H1 (cell line): ENCODE measurements at regions not wholly inside any gene's neighbourhood (a gene's known extent, or its start where the extent isn't known, plus 50 kb on each side); places are given as distances from the start of the nearest gene placed in this dataset.

Experiments used
- CTCF ChIA-PET: fragments of 300-600 bp; sonication (Branson Sonifier 250); formaldehyde crosslinking; loops from one replicate; lab custom pipeline; 2021; ENCODE audit not compliant: partially characterized antibody; lab: Charles Lee
- POLR2A ChIA-PET: fragments of 300-600 bp; sonication (Branson Sonifier 250); formaldehyde crosslinking; loops from one replicate; lab custom pipeline; 2021; ENCODE audit warnings: inconsistent platforms; ENCODE audit not compliant: partially characterized antibody; lab: Charles Lee
- DNase-seq, 2 experiments: peaks; one replicate each; pipeline versions ENCODE4 v3.0.0 to v3.0.0-alpha.2; 2010 to 2022; ENCODE audit warnings: low spot score in 2 of 2, low read depth in 1 of 2, mixed read lengths in 1 of 2
- FAIRE-seq: peaks from 2 replicates; lab custom pipeline; 2011; peaks lifted over from hg19 to GRCh38; lab: Jason Lieb, UNC
- H2AFZ ChIP-seq: 2 replicates; pipeline ENCODE4 v1.8.1; 2012; ENCODE audit warnings: low read length, inconsistent platforms
- H2AK5ac ChIP-seq: 2 replicates; pipeline ENCODE4 v1.6.1; 2013; ENCODE audit warnings: low read depth, low read length
- H2BK120ac ChIP-seq: replicated peaks from 2 replicates; pipeline ENCODE3; 2013; ENCODE audit warnings: low read depth, low read length, inconsistent platforms
- H2BK12ac ChIP-seq: 2 replicates; pipeline ENCODE4 v1.6.1; 2013; ENCODE audit warnings: low read depth, low read length
- H2BK15ac ChIP-seq: 2 replicates; pipeline ENCODE4 v1.6.1; 2013; ENCODE audit warnings: low read length
- H2BK20ac ChIP-seq: 2 replicates; pipeline ENCODE4 v1.6.1; 2013; ENCODE audit warnings: low read length
- H2BK5ac ChIP-seq: 2 replicates; pipeline ENCODE4 v1.6.1; 2013; ENCODE audit warnings: low read depth, low read length
- H3K14ac ChIP-seq: 2 replicates; pipeline ENCODE4 v1.6.1; 2013; ENCODE audit warnings: inconsistent platforms; ENCODE audit not compliant: insufficient read length
- H3K18ac ChIP-seq: 2 replicates; pipeline ENCODE4 v1.6.1; 2013; ENCODE audit warnings: low read length; ENCODE audit errors: extremely low read depth
- H3K23ac ChIP-seq: 2 replicates; pipeline ENCODE4 v1.6.1; 2013; ENCODE audit warnings: inconsistent platforms; ENCODE audit not compliant: insufficient read length
- H3K23me2 ChIP-seq: 2 replicates; pipeline ENCODE4 v1.6.1; 2013; ENCODE audit warnings: low read depth, low read length
- H3K27ac ChIP-seq: 2 replicates; pipeline ENCODE4 v1.6.1; 2011; ENCODE audit warnings: low read depth, low read length, inconsistent platforms
- H3K27me3 ChIP-seq, 4 experiments: replicated peaks in 1 of 4; 1 replicate in 1 of 4; 2 replicates in 3 of 4; pipeline versions ENCODE4 v1.6.1 to v1.8.1; 2011 to 2013; ENCODE audit warnings: low read length in 3 of 4, mild to moderate bottlenecking in 3 of 4, inconsistent platforms in 2 of 4, mixed read lengths in 2 of 4, moderate library complexity in 1 of 4; ENCODE audit not compliant: control insufficient read depth in 3 of 4, insufficient read depth in 3 of 4; ENCODE audit errors: extremely low read depth in 1 of 4
- H3K36me3 ChIP-seq, 4 experiments: 2 replicates each; pipeline versions ENCODE4 v1.6.1 to v1.8.1; 2011 to 2013; ENCODE audit warnings: mild to moderate bottlenecking in 4 of 4, low read length in 3 of 4, moderate library complexity in 2 of 4, control low read depth in 1 of 4, inconsistent platforms in 1 of 4; ENCODE audit not compliant: insufficient read depth in 4 of 4, control insufficient read depth in 2 of 4
- H3K4ac ChIP-seq: replicated peaks from 2 replicates; pipeline ENCODE3; 2013; ENCODE audit warnings: low read length, low read depth, mixed read lengths, inconsistent platforms; ENCODE audit not compliant: insufficient read length
- H3K4me1 ChIP-seq, 4 experiments: replicated peaks in 1 of 4; 1 replicate in 1 of 4; 2 replicates in 3 of 4; pipeline versions ENCODE4 v1.6.1 to v1.8.1; 2011 to 2013; ENCODE audit warnings: low read length in 3 of 4, inconsistent platforms in 2 of 4, mixed read lengths in 1 of 4; ENCODE audit not compliant: insufficient read depth in 4 of 4, control insufficient read depth in 3 of 4
- H3K4me2 ChIP-seq, 2 experiments: 2 replicates each; pipeline versions ENCODE4 v1.6.1 to v1.8.1; 2011 to 2013; ENCODE audit warnings: low read depth in 2 of 2, low read length in 2 of 2, control low read depth in 1 of 2, inconsistent platforms in 1 of 2, mild to moderate bottlenecking in 1 of 2; ENCODE audit not compliant: insufficient read depth in 1 of 2
- H3K4me3 ChIP-seq, 4 experiments: fragments of 200-600, 300-600 bp in 1 of 4; sonication (generic), shearing (Covaris generic), sonication (Bioruptor Twin) in 1 of 4; 2 replicates each; pipeline versions ENCODE4 v1.5.1 to v1.8.1; 2011 to 2016; ENCODE audit warnings: low read length in 4 of 4, low read depth in 3 of 4, control low read depth in 2 of 4, inconsistent platforms in 2 of 4, mild to moderate bottlenecking in 2 of 4, mixed read lengths in 1 of 4, moderate library complexity in 1 of 4; ENCODE audit not compliant: insufficient read depth in 2 of 4; ENCODE audit errors: extremely low read depth in 1 of 4
- H3K56ac ChIP-seq: replicated peaks from 2 replicates; pipeline ENCODE3; 2013; ENCODE audit warnings: low read depth, mild to moderate bottlenecking, mixed read lengths, low read length, inconsistent platforms; ENCODE audit not compliant: insufficient read length
- H3K79me1 ChIP-seq: 2 replicates; pipeline ENCODE4 v1.6.1; 2013; ENCODE audit warnings: low read depth, low read length, control low read depth
- H3K79me2 ChIP-seq, 2 experiments: 2 replicates each; pipeline versions ENCODE4 v1.6.1 to v1.8.1; 2012 to 2013; ENCODE audit warnings: low read length in 2 of 2, mild to moderate bottlenecking in 2 of 2, inconsistent platforms in 1 of 2; ENCODE audit not compliant: insufficient read depth in 2 of 2, control insufficient read depth in 1 of 2
- H3K9ac ChIP-seq, 4 experiments: replicated peaks in 1 of 4; 1 replicate in 1 of 4; 2 replicates in 3 of 4; pipeline versions ENCODE4 v1.6.1 to v1.8.1; 2011 to 2013; ENCODE audit warnings: low read depth in 3 of 4, low read length in 3 of 4, control low read depth in 2 of 4, mild to moderate bottlenecking in 2 of 4, moderate library complexity in 2 of 4, inconsistent platforms in 1 of 4; ENCODE audit errors: extremely low read depth in 1 of 4
- H3K9me3 ChIP-seq, 2 experiments: 2 replicates each; pipeline versions ENCODE4 v1.6.1 to v1.8.1; 2012 to 2013; ENCODE audit warnings: mild to moderate bottlenecking in 2 of 2, moderate library complexity in 2 of 2, control low read depth in 1 of 2, inconsistent platforms in 1 of 2, low read depth in 1 of 2, low read length in 1 of 2, mixed read lengths in 1 of 2; ENCODE audit not compliant: insufficient read depth in 2 of 2
- H4K20me1 ChIP-seq, 2 experiments: replicated peaks in 1 of 2; 2 replicates each; pipeline versions ENCODE3 to v1.8.1; 2011 to 2013; ENCODE audit warnings: inconsistent platforms in 2 of 2, low read length in 2 of 2, mild to moderate bottlenecking in 1 of 2; ENCODE audit not compliant: insufficient read depth in 2 of 2, control insufficient read depth in 1 of 2
- H4K5ac ChIP-seq: 2 replicates; pipeline ENCODE4 v1.6.1; 2013; ENCODE audit warnings: low read length, low read depth, mixed read lengths, inconsistent platforms; ENCODE audit not compliant: insufficient read length
- H4K8ac ChIP-seq: 2 replicates; pipeline ENCODE4 v1.8.0; 2013; ENCODE audit warnings: mild to moderate bottlenecking, moderate library complexity, low read length, inconsistent platforms; ENCODE audit not compliant: insufficient read depth; ENCODE audit errors: extremely low read depth
- H4K91ac ChIP-seq: replicated peaks from 2 replicates; pipeline ENCODE3; 2013; ENCODE audit warnings: low read length, mixed read lengths, inconsistent platforms; ENCODE audit not compliant: insufficient read length
- ASH2L ChIP-seq: fragments of 200-600, 300-600 bp; sonication (generic); IDR thresholded peaks from one replicate; pipeline ENCODE4 v1.7.1; 2017; ENCODE audit warnings: low read length
- CBX5 ChIP-seq: fragments of 300-800, 300-1000 bp; sonication (generic); IDR thresholded peaks from 2 replicates; pipeline ENCODE4 v1.7.1; 2016; ENCODE audit warnings: antibody characterized with exemption, low read length, low read depth
- CBX8 ChIP-seq: fragments of 300-800, 300-1000 bp; sonication (generic); IDR thresholded peaks from 2 replicates; pipeline ENCODE4 v1.7.1; 2016; ENCODE audit warnings: low read depth, low read length, borderline replicate concordance
- HDAC2 ChIP-seq, 2 experiments: fragments of 300-600 bp in 1 of 2; sonication (generic) in 1 of 2; IDR thresholded peaks; 2 replicates each; pipeline ENCODE4 v1.6.1; 2011 to 2012; ENCODE audit warnings: low read depth in 2 of 2, low read length in 2 of 2, mild to moderate bottlenecking in 2 of 2, moderate library complexity in 2 of 2, borderline replicate concordance in 1 of 2, inconsistent platforms in 1 of 2
- POLR2AphosphoS5 ChIP-seq: IDR thresholded peaks from 2 replicates; pipeline ENCODE4 v1.6.1; 2011; ENCODE audit warnings: low read depth, low read length
- RNF2 ChIP-seq: fragments of 200-900, 300-1000 bp; sonication (generic); IDR thresholded peaks from 2 replicates; pipeline ENCODE4 v1.7.1; 2016; ENCODE audit warnings: borderline replicate concordance, low read depth, mild to moderate bottlenecking, antibody characterized with exemption, low read length; ENCODE audit not compliant: poor library complexity, severe bottlenecking; ENCODE audit errors: missing control alignments
- SAP30 ChIP-seq: fragments of 300-600 bp; sonication (generic); IDR thresholded peaks from 2 replicates; pipeline ENCODE4 v1.7.1; 2012; ENCODE audit warnings: low read length, moderate library complexity, mild to moderate bottlenecking, inconsistent platforms; ENCODE audit not compliant: insufficient read depth, insufficient replicate concordance
- SIN3A ChIP-seq, 2 experiments: IDR thresholded peaks in 1 of 2; conservative IDR thresholded peaks in 1 of 2; 2 replicates each; pipeline ENCODE4 v1.6.1; 2011 to 2012; ENCODE audit warnings: low read length in 2 of 2, improper control_type of control experiment in 1 of 2, low read depth in 1 of 2, mild to moderate bottlenecking in 1 of 2
- SIRT6 ChIP-seq: IDR thresholded peaks from one replicate; pipeline ENCODE4 v1.7.1; 2012; ENCODE audit warnings: low read length, inconsistent platforms
- SP2 ChIP-seq: IDR thresholded peaks from 2 replicates; pipeline ENCODE4 v1.6.1; 2012; ENCODE audit warnings: mild to moderate bottlenecking, low read length, inconsistent platforms
- WGBS, 2 experiments: shearing (Covaris generic) in 1 of 2; methylation state at CpG; one replicate each; pipeline versions ENCODE4 v1.1.6 to v1.1.7; 2013 to 2015; ENCODE audit warnings: low lambda C conversion rate in 2 of 2, mixed read lengths in 2 of 2, inconsistent platforms in 1 of 2, low coverage in 1 of 2, missing lambda C conversion rate in 1 of 2; ENCODE audit not compliant: insufficient replicate concordance in 2 of 2, insufficient coverage in 1 of 2, insufficient read length in 1 of 2; ENCODE audit errors: extremely low coverage in 1 of 2, missing lambda C conversion rate in 1 of 2; 5-methylcytosine and 5-hydroxymethylcytosine counted together
- TF ChIP-seq, protein P1 (sequence below), 3 experiments: IDR thresholded peaks; 1 replicate in 2 of 3; 2 replicates in 1 of 3; pipeline versions ENCODE4 v1.5.1 to v1.6.1; 2011; ENCODE audit warnings: low read length in 3 of 3, mild to moderate bottlenecking in 3 of 3, inconsistent platforms in 2 of 3, low read depth in 1 of 3, moderate library complexity in 1 of 3; ENCODE audit not compliant: insufficient read depth in 1 of 3; ENCODE audit errors: control extremely low read depth in 1 of 3

DNA sequence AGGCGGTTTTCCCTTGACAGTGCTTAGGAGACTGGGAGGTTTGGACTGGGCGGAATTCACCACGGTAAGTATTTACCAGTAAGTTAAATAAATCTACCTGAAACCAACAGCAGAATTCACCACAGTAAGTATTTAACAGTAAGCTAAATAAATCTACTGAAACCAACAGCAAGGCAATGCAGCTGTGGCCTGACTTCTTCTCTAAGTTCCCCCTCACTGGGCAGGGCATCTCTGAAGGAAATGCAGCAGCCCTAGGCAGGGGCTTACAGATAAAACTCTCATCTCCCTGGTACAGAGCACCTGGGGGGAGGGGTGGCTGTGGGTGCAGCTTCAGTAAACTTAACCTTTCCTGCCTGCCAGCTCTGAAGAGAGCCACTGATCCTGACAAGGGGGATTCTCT is 432.5 kb upstream of the LRRTM1 start:
- Histone ChIP-seq H2BK5ac (no peak overlapping the region), H2BK15ac (no peak overlapping the region), H2BK120ac (no peak overlapping the region), H3K79me1 (no peaks in the 10 kb centered on the region), H4K8ac (no peak overlapping the region), H3K36me3 (no peaks in the 10 kb centered on the region), H3K79me2 (no peaks in the 10 kb centered on the region), H2BK12ac (no peak overlapping the region), H2AFZ (no peak overlapping the region; the same call in 1 of the 2 replicates), H3K27me3 (no peaks in the 10 kb centered on the region), H4K5ac (no peak overlapping the region), H2BK20ac (no peak overlapping the region), H2AK5ac (no peak overlapping the region), H3K23ac (no peak overlapping the region), H3K18ac (no peak overlapping the region), H3K4me3 (no peak overlapping the region), H3K9me3 (0 out of 4 replicates have a peak, but pooled peaks cover 0 to 4% of the 10 kb centered on the region in 2 experiments), H3K14ac (no peak overlapping the region), H3K9ac (no peak overlapping the region), H4K20me1 (no peaks in the 10 kb centered on the region), H3K27ac (no peak overlapping the region), H3K4ac (no peak overlapping the region), H3K4me1 (no peaks in the 10 kb centered on the region), H3K56ac (no peak overlapping the region), H4K91ac (no peak overlapping the region), H3K4me2 (no peak overlapping the region), H3K23me2 (no peaks in the 10 kb centered on the region)
- POLR2A ChIA-PET, result no interaction called here
- FAIRE-seq, result no peak
- CTCF ChIA-PET, result interaction anchor here (0.6 kb wide), 1 partner anchor 275 kb away, joined by 5 read pairs; no protein-coding TSS in a partner anchor
- no peak for DNase-seq
- WGBS, 2 experiments, result 98% methylated on average over 3 of the region's 3 CpGs; no CpG with 5 or more reads in 1 of the 2 experiments
- no peak for TF ChIP-seq RNF2
- TF ChIP-seq SP2, result no peak
- TF ChIP-seq, protein P1, sequence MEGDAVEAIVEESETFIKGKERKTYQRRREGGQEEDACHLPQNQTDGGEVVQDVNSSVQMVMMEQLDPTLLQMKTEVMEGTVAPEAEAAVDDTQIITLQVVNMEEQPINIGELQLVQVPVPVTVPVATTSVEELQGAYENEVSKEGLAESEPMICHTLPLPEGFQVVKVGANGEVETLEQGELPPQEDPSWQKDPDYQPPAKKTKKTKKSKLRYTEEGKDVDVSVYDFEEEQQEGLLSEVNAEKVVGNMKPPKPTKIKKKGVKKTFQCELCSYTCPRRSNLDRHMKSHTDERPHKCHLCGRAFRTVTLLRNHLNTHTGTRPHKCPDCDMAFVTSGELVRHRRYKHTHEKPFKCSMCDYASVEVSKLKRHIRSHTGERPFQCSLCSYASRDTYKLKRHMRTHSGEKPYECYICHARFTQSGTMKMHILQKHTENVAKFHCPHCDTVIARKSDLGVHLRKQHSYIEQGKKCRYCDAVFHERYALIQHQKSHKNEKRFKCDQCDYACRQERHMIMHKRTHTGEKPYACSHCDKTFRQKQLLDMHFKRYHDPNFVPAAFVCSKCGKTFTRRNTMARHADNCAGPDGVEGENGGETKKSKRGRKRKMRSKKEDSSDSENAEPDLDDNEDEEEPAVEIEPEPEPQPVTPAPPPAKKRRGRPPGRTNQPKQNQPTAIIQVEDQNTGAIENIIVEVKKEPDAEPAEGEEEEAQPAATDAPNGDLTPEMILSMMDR (IDR thresholded peaks at IDR 0.05; ENCODE audit: control extremely low read depth in 1 of 3, insufficient read depth in 1 of 3, low read depth in 1 of 3, low read length in 3 of 3), result no peak
- TF ChIP-seq HDAC2 (IDR thresholded peaks at IDR 0.05; ENCODE audit: borderline replicate concordance in 1 of 2, low read depth in 2 of 2, low read length in 2 of 2), result no peak
- TF ChIP-seq CBX8, result no peak
- no peak for TF ChIP-seq POLR2AphosphoS5
- no peak for TF ChIP-seq ASH2L
- TF ChIP-seq SAP30, result no peak
- TF ChIP-seq CBX5, result no peak
- no peak for TF ChIP-seq SIN3A (conservative IDR thresholded peaks at IDR 0.05 in 1 of 2, IDR thresholded peaks at IDR 0.05 in 1 of 2; ENCODE audit: low read depth in 1 of 2, low read length in 2 of 2)
- TF ChIP-seq SIRT6, result no peak
